CD4-positive, alpha-beta T cell treated with Interferon alpha-2 for 1 hour (primary cell): ENCODE measurements at regions not wholly inside any gene's neighbourhood (a gene's known extent, or its start where the extent isn't known, plus 50 kb on each side); places are given as distances from the start of the nearest gene placed in this dataset.
A peak's percentile ranks its signal among the peaks of the same experiment; 100 is the strongest.

Experiments
- DNase-seq, 2 donors: peaks; one replicate each; pipeline ENCODE4 v3.0.0-alpha.2; 2020 to 2022

DNA sequence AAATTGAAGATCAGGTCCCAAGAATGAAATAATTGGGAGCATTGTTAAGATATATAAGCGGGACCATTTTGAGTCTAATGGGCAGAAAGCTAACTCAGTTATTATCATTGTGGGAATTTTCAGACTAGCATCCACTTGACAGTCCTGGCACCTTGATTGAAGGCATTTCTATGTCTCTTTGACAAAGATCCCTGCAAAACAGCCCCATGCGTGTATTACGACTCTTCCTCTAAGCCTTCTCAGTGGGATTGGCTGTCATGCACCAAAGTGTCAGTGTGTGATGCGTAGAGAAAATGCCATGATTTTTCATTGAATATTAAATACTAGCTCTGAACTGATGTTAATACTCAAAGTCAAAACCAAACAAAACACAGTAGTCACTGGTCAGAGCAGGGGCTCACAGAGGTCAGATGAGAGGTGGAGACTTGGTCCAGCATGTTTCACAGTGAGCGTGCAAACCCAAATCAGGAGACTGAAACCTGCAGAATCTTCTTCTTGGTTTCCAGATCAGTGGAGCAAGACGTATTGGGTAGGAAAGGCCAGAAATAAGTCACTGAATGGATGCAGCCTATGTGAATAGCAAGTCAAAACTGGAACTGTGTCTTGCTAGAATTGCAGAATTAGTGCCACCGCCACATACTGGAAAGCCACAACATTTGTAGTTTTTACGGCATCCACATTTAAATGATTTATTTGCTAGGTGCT is 303.6 kb upstream of the AKR1E2 start:
- no peak for DNase-seq

DNA sequence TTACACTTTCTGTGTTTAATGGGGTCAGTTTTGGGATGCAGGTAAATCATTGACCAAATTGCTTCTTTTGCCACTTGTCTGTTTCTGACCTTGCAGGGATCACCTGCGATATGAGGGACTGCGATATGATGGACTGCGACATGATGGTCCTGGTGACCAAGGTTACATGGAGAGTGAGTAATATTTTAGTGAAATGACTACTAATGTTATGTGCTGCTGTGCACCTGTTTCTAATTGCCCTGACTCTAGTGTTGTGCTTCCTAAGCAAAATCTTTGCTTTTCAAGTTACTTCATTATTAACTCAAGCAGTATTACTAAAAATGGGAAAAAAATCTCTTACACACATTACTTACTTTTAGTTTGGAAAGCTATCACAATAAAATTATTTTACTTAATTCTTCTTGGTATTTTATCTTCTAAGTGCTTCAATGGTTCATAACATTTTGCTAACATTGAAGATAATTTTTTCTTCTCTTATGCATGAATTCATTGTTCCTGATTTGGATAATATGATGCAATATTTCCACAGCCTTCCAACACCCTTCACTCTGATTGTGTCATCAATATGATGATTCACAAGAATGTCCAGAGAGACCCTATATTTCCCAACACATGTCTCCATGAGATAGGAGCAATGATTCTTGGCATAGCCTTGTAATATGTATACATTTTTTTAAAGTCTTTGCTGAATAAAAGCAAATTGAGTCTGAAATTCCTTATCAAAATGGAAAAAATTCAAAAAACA is 306.2 kb upstream of the AKR1E2 start:
- no peak for DNase-seq

DNA sequence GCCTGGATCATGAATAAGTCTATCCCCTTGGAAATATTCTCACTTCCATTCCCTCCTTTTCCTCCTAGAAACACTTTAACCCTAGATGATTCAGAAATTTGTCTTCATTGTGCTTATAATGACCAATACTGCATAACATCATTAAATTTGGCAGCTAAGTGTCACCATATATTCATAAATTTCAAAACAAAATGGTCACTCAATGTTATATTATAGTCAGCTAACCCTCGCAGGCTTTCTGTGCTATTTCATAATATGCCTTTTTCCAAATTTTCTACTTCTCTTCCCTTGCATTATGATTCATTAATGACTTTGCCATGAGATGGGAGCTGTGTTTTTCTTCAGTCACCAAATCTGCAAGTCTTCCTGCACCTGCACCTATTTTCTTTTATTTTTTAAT is 308.3 kb upstream of the AKR1E2 start:
- DNase-seq, result no peak

DNA sequence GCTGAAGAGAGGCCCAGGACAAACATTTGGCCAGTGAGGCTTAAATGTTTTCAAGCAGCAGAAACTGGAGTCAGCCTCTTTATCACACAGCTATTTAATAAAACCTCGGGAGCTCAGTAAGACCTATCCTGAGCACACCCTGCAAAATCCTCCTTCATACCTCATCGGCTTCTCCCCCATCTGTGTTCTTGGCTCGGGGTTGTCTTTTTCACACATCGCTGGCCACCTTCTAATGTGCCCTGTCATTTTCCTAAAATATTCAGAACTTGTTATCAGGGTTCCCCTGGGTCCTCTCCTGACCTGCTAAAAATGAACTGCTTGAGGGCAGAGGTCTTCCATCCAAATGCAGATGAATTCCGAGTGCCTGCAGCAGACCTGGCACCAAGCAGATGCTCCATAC is 310.3 kb upstream of the AKR1E2 start:
- DNase-seq, result no peak

DNA sequence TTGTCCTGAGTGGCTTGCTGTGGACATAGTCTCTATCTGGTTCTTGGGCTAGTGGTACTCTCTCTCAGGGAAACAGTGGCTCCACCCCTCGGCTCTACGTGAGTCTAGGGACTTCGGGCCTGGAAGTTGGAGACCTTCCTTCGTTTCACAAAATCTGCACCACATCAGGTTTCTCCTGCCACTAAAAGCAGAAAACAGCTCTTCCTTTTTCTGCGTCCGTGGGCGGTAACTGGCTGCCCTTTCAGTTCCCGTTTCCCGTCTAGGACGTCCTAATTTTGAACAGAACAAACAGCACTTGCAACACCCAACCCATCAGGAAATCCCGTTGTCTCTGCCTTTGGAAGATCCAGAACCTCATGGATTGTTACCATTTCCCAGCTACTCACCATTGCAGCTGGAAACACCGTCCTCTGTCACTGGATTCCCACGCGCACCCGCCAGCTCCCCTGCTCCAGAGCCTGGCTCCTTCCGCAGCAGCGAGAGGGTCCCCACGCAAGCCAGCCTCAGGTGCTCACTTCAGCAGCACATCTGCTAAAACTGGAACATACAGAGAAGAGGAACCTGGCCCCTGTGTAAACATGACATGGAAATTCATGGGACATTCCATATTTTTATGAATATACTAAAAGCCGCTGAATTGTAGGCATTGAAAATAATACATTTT is 311.4 kb upstream of the AKR1E2 start:
- peak; percentile 9 to 64 for DNase-seq

DNA sequence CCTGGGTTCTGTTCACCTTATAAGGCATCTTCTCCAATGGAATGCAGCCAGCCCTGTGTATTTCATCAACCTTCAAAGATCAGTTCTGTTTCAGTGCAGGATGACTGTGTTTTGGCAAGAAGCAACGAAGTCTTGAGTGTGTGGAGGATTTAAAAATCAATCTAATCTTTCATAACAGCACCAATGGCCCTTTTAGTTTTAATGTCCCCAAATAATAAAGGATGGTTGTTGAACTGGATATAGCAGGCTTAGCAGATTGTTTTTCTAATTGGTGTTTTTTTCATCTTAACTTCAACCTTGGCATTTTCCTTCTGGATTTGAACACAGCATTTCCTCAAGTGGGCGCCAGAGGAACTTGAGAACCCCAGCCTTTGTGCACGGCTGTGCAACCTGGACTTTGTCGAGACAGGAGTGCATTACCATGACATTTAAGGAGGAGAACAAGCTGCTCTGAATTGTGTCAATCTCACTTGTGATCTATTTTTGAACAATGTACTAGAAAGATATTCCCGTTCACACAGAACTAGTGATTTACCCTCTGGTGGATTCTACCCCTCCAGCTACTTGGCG is 313.3 kb upstream of the AKR1E2 start:
- no peak for DNase-seq

DNA sequence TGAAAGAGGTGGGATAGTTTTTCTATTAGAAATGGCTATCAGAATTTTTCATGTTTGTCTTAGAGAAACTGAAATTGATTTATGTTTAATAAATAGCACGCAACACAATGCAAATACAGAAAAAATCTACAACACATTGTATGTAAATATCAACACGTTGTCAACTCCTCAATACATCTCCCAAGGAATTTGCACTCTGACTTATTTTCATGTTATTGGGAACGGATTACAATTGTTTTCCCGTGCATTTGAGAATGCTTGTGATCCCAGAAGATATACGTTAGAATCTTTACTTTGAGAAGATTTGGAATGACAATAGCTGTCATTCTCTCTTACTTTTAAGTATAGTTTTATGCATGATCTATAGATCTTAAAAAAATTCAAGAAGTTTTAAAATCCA is 313.8 kb upstream of the AKR1E2 start:
- no peak for DNase-seq

DNA sequence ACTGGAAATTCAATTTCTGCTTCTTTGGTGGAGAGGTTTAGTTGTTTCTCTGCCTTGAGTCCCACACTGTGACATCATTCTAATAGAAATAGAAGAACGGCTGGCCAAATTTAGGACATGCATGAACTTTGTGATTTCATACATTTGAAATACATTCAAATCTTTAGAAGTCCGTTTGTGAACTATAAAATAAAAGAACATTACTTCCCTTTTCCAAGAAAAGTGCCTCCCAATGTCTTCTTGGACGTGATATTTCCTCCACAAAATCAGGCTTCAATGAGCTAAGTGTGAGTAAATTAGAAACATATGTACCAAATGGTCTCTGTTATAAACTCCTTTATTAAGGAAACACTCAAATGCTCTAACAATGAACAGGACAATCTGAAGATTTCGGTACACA is 314.5 kb upstream of the AKR1E2 start:
- DNase-seq, result no peak

DNA sequence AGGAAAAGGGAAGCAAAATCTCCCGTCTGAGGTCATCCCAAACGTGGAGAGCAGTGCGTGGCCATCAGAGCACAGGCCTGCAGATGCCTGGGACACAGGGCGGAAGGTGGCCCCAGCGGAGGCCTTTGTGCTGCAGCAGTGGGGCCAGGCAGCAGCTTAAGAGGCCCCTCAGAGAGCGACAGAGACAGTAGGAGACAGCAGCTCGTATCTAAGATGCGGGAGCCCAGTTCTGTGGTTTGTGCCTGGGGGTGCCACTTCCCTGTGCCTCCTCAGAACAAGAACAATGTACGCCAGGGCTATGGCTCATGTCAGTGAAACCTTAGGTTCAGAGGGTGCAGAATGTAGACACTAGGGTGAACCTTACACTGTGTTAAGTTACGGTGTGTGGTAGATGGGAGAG is 316.6 kb upstream of the AKR1E2 start:
- DNase-seq, result no peak

DNA sequence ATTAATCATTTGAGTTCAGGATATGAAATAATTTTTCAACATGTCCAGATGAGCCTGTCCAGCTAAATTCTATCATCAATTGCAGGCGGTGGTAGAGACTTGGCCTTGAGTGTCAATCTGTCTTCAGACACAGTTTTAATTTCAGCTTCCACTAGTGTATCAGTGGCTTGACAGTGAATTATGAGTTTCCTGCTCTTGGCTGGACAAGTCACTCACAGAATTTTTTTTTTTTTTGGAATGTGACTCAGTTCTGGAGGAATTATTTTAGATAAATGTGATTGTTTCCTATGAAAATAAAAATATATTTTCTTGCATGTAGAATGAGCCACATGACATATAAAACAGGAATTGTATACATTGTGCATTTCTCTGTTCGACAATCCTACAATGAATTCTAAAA is 319.9 kb upstream of the AKR1E2 start:
- DNase-seq, result no peak

DNA sequence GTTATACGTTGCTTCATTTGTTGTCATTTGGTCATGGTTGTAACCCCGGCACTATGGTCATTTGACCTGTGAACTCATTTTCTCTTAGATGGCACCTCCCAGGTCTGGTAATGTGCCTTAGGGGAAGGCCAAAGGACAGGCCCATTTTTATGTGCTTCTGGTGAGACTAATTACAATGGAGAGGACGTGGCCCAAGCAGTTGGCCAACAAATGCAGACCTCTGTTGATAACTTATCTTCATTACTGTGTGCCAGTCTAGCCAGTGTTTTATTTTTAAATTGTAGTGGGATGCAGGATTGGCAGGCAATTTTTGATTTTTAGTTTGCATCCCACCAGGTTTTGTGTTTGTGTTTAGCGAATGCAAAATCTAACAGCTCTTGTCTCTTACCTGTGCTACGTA is 321.5 kb upstream of the AKR1E2 start:
- no peak for DNase-seq

DNA sequence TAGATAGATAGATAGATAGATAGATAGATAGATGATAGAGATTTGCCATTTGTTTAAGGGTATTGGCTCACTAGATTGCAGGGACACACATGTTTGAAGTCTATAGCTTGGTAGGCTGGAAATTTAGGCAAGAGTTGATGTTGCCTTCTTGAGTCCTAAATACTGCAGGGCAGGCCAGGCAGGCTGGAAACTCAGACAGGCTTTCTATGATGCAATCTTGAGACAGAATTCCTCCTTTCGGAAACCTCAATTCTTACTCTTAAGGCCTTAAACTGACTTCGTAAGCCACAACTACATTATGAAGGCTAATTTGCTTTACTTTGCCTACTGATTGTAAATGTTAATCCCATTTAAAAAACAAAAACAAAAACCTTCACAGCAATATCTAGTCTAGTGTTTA is 322.9 kb upstream of the AKR1E2 start:
- no peak for DNase-seq

DNA sequence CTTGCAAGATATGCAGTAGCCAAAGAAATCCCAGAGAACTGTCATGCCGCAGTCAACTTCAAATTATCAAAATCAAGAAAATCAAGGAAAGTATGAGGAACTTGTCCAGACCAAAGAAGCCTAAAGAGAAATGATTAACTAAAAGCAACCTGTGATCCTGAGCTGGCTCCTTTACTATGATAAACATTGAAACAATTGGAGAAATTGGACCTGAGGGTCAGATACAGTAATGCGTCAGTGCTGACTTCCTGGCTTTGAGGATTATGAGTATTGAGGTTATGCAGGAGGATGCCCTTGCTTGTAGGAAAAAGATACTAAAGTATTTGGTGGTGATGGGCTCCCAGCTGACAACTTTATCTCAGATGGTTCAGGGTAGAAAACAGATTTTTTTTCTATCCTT is 324.7 kb upstream of the AKR1E2 start:
- DNase-seq, result no peak

DNA sequence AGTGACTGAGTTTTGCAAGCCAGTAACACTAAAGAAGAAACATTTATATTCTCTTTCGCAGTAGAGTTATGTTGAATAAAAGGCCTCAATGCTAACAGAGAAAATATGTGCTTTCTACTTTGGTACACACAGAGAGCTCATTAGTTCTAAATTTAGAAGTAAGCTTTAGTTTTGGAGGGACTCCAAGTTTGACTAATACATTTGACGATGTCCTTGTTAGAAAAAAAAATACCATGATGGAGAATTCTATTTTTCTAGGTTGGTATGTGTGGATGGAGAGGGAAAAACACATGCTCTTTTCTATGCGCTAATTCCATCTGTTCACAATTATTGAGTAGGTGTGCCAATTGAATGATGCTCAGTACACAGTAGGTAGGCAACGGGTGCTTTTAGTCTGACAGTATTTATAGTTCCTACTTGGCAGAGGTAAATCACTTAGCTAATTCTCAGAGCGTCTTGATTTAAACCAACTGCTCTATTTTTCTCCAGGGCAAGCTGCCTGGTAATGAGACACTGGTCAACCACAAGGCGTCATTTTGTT is 327.2 kb upstream of the AKR1E2 start:
- no peak for DNase-seq

DNA sequence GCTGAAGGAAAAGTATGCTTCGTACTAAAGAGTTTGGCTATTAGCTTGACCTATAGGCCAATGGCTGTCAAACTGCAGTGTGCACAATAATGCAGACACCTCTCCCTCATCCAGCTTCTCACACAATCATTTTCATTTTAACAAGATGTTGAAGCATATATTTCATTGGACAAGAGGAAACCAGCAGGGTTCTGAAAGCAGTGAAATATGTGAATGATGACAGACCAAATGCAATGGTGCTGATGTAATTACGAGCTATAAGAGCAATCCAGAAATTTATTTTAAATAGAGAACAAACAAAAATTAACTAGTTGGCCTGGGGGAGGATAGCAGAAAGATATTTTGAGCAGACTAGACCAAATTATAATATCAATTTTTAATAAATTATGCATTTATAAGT is 331.5 kb upstream of the AKR1E2 start:
- DNase-seq, result no peak

DNA sequence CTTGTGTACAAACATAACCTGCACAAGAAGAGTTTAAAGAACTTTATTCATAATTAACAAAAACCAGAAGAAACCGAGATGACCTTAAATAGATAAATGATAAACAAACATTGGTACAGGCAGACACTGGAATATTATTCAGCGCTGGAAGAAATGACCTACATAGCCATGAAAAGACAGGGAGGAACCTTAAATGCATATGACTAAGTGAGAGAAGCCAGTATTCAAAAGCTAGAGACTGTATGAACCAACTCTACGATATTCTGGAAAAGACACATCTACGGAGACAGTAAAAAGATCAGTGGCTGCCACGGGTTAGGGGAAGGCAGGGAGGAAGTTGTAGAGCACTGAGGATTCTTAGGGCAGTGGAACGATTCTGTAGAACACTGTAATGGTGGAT is 333.8 kb upstream of the AKR1E2 start:
- DNase-seq, result no peak

DNA sequence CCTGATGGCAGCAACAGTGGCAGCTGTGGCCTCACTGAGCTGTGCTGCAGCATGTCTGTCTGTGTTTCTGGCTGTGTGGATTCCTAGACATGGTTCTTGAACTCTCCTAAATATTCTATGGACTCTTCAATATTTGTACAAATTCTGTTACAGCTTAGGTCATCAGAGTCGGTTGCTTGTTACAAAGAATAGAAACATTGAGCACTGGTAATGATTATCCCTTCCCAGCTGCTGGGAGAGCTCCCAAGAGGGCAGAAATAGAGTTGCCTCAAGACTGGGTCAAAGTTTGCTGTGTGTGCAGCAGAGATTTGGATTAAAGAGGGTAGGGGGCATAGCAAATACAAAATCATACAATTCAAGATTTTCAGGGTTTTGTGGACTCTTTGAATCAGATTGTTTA is 337.1 kb upstream of the AKR1E2 start:
- no peak for DNase-seq

DNA sequence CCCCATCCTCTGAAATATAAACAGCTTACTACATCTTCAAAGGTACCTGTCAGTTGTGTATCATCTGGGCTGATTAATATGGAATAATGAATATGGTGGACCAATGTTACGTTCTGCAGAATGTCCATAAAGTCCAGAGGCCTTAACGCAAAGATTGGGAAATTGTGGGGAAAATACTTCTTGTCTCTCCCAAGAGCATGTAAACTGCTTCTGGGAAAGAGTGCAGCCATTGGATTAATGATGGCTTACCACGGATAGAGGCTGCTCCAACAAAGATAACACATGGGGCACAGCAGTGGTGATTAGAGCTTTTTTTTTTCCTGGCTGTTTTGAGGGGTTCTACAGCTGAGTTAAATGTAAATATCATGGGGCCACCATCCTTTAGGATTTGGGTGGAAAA is 340.4 kb upstream of the AKR1E2 start:
- no peak for DNase-seq

DNA sequence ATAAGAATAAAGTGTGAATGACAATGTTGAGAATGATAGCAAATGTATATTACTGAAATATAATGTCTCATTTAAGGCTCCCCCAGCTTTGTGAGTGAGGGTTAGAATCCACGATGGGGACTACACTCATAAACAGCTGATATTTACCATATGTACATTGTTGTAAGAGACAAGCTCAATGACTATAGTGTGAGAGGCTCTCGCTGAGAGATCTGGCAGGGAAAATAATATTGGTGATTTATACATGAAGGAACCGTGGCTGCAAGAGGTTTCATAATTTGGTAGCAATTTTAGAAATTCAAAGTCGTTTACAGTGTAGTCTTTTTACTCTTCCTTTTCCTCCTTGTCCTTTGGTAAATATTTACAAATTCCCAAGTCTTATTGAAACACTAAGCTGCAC is 342.2 kb upstream of the AKR1E2 start:
- DNase-seq, result no peak

DNA sequence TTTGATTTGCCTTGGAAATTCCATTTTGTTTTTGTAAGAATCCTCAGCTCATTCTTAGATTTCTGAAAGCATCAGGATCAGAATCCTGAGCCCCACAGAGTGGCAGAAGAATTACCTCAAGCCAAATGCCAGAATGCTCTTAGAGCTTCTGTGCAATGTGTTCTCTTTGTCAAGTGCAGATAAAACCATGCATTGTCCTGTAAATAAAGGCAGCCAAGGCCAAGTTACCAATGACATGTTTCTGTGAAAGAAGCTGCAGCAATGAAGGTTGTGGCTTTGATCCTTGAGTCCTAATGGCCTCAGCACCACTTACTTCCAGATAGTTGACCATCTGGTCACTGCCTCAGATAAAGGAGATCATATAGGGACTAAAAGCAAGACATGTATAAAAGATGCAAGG is 343.3 kb upstream of the AKR1E2 start:
- DNase-seq, result no peak

DNA sequence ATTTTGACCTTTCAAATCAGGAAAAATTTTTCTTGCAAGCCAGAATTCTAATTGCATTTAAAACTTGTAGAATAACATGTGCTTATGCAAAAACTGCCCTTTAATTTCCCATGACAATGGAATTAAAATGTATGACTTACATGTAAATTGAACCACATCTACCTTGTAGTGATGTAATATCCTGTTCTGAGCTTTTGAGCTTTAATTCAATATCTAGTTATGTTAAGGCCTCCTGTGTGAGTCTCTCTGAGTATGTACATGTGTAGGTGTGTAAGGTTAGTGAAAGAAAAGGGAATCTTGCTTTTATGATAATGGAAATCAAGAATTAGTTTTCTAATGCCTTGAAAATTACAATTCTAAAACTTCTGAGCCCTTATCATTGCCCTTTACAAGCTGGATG is 344.8 kb upstream of the AKR1E2 start:
- DNase-seq, result no peak

DNA sequence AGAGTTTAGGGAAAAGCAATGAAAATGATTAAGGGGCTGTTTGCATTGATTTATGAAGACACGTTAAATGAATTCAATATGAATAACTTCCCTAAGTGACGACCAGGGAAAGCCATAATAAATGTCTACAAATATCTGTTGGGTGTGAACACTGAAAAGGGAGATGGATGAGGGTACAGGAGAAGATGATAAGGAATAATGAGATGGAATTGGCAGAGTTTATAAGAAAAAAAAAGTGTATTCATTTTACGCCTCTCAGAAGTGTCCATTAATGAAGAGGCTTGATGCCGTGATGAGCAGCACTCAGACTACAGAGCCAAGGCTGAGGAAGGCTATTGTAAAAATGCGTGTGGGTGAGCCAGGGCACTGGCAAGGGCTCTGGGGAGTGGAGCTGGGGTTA is 346.7 kb upstream of the AKR1E2 start:
- DNase-seq, result no peak

DNA sequence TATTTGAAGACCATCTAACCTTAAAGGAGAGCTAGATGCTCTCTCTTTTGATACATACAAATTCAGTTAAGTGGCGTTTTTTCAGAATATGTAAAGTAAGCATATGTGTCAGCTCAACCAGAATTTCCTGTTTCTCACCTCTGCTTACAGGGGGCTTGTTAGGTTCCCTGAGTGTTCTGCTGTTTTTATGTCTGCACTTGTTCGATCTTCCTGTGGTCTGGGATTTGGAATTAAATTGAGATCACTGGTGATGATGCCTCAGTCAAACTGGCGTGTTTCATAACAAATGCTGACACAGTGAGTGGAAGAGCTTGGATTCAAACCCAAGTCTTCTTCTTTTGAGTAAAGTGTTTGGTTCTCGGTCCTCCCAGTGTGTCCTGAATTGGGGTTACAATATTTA is 348.3 kb upstream of the AKR1E2 start:
- DNase-seq, result no peak
